CD4-positive, alpha-beta T cell treated with Interleukin-6 at 100 ng/mL for 8 hours (primary cell): ENCODE measurements at regions not wholly inside any gene's neighbourhood (a gene's known extent, or its start where the extent isn't known, plus 50 kb on each side); places are given as distances from the start of the nearest gene placed in this dataset.
"Not testable (repeated sequence)": the region's sequence is repeated elsewhere in the genome, so short reads cannot be mapped to it uniquely, and the experiment has no call there.

Experiments used
- DNase-seq: peaks from one replicate; pipeline ENCODE4 v3.0.0-alpha.2; 2020; ENCODE audit warnings: mixed read lengths, low spot score

GRCh38 chr6:21847711-21848480 lies 254.3 kb downstream of the SOX4 start:
- no peak for DNase-seq

GRCh38 chr6:21850691-21851090 lies 257.1 kb downstream of the SOX4 start:
- no peak for DNase-seq

- no peak for DNase-seq
These were observed 262.4 kb downstream of the SOX4 start for GRCh38 chr6:21855811-21856455.

GRCh38 chr6:21856456-21856825 lies 262.9 kb downstream of the SOX4 start:
- no peak for DNase-seq

- no peak for DNase-seq
These were observed 263.3 kb downstream of the SOX4 start for GRCh38 chr6:21856844-21857243.

GRCh38 chr6:21858076-21858475 lies 264.5 kb downstream of the SOX4 start:
- DNase-seq, result no peak

- no peak for DNase-seq
These were observed 265.7 kb downstream of the SOX4 start for GRCh38 chr6:21859193-21859735.

- no peak for DNase-seq
These were observed 268.4 kb downstream of the SOX4 start for GRCh38 chr6:21861942-21862341.

- DNase-seq, result no peak
These were observed 270.7 kb downstream of the SOX4 start for GRCh38 chr6:21864206-21864605.

- no peak for DNase-seq
These were observed 274.7 kb downstream of the SOX4 start for GRCh38 chr6:21868226-21868625.

- no peak for DNase-seq
These were observed 275.7 kb downstream of the SOX4 start for GRCh38 chr6:21869085-21869771.

GRCh38 chr6:21870076-21870730 lies 276.7 kb downstream of the SOX4 start:
- DNase-seq, result no peak

GRCh38 chr6:21871831-21872230 lies 278.3 kb downstream of the SOX4 start:
- no peak for DNase-seq

GRCh38 chr6:21872749-21873148 lies 279.2 kb downstream of the SOX4 start:
- DNase-seq, result no peak

- DNase-seq, result no peak
These were observed 280.0 kb downstream of the SOX4 start for GRCh38 chr6:21873562-21873961.

- DNase-seq, result no peak
These were observed 280.8 kb downstream of the SOX4 start for GRCh38 chr6:21874372-21874771.

GRCh38 chr6:21877037-21877436 lies 283.5 kb downstream of the SOX4 start:
- DNase-seq, result not testable (repeated sequence)

- DNase-seq, result not testable (repeated sequence)
These were observed 286.7 kb downstream of the SOX4 start for GRCh38 chr6:21880249-21880648.

GRCh38 chr6:21881969-21882465 lies 288.5 kb downstream of the SOX4 start:
- DNase-seq, result no peak

- DNase-seq, result no peak
These were observed 290.2 kb downstream of the SOX4 start for GRCh38 chr6:21883595-21884328.

GRCh38 chr6:21885111-21885510 lies 291.6 kb downstream of the SOX4 start:
- no peak for DNase-seq
